ENCODE measurements at regions not wholly inside any gene's neighbourhood (a gene's known extent, or its start where the extent isn't known, plus 50 kb on each side); places are given as distances from the start of the nearest gene placed in this dataset.

GRCh38 chr13:73492811-73493210 is 434.0 kb downstream of the KLF5 start:
- Histone ChIP-seq H3K27ac (ENCODE audit: low read length) (no peak overlapping the region), H3K9me3 (ENCODE audit: control insufficient read depth, low read depth, low read length) (no peaks in the 10 kb centered on the region), H3K27me3 (ENCODE audit: control insufficient read depth, insufficient read depth, low read length) (no peaks in the 10 kb centered on the region), H3K4me3 (ENCODE audit: low read length) (no peak overlapping the region), H3K36me3 (ENCODE audit: control insufficient read depth, insufficient read depth, low read length) (no peaks in the 10 kb centered on the region), H3K4me1 (ENCODE audit: control insufficient read depth, insufficient read depth, low read length) (no peaks in the 10 kb centered on the region)
- WGBS (ENCODE audit: insufficient coverage, low lambda C conversion rate), result no CpG with 5 or more reads among the region's 1 CpG
- DNase-seq, result no peak

GRCh38 chr13:73482556-73482955 is 423.8 kb downstream of the KLF5 start:
- whole genome bisulfite sequencing (ENCODE audit: insufficient coverage, low lambda C conversion rate), result no CpG with 5 or more reads among the region's 1 CpG
- peak; percentile 12 to 27 for DNase-seq
- Histone ChIP-seq H3K27ac (ENCODE audit: low read length) (no peak overlapping the region), H3K4me3 (ENCODE audit: low read length) (no peak overlapping the region), H3K36me3 (ENCODE audit: control insufficient read depth, insufficient read depth, low read length) (no peaks in the 10 kb centered on the region), H3K9me3 (ENCODE audit: control insufficient read depth, low read depth, low read length) (no peaks in the 10 kb centered on the region), H3K27me3 (ENCODE audit: control insufficient read depth, insufficient read depth, low read length) (no peaks in the 10 kb centered on the region), H3K4me1 (ENCODE audit: control insufficient read depth, insufficient read depth, low read length) (no peaks in the 10 kb centered on the region)

GRCh38 chr13:73481886-73482445 is 423.2 kb downstream of the KLF5 start:
- no peaks in the 10 kb centered on the region for H3K9me3 ChIP-seq (ENCODE audit: control insufficient read depth, low read depth, low read length)
- no peaks in the 10 kb centered on the region for H3K36me3 ChIP-seq (ENCODE audit: control insufficient read depth, insufficient read depth, low read length)
- no peak overlapping the region for H3K27ac ChIP-seq (ENCODE audit: low read length)
- no peak overlapping the region for H3K4me3 ChIP-seq (ENCODE audit: low read length)
- 100% methylated on average over 1 of the region's 6 CpGs for WGBS (ENCODE audit: insufficient coverage, low lambda C conversion rate)
- DNase-seq, result no peak
- no peaks in the 10 kb centered on the region for H3K27me3 ChIP-seq (ENCODE audit: control insufficient read depth, insufficient read depth, low read length)
- no peaks in the 10 kb centered on the region for H3K4me1 ChIP-seq (ENCODE audit: control insufficient read depth, insufficient read depth, low read length)

- DNase-seq, result peak in 1 of 2 donors; percentile 17
- no peak overlapping the region for H3K4me3 ChIP-seq (ENCODE audit: low read length)
- no peak overlapping the region for H3K27ac ChIP-seq (ENCODE audit: low read length)
- H3K4me1 ChIP-seq (ENCODE audit: control insufficient read depth, insufficient read depth, low read length), result no peaks in the 10 kb centered on the region
- no peaks in the 10 kb centered on the region for H3K36me3 ChIP-seq (ENCODE audit: control insufficient read depth, insufficient read depth, low read length)
- no CpG with 5 or more reads among the region's 2 CpGs for WGBS (ENCODE audit: insufficient coverage, low lambda C conversion rate)
- H3K27me3 ChIP-seq (ENCODE audit: control insufficient read depth, insufficient read depth, low read length), result no peaks in the 10 kb centered on the region
- no peaks in the 10 kb centered on the region for H3K9me3 ChIP-seq (ENCODE audit: control insufficient read depth, low read depth, low read length)
Measured at GRCh38 chr13:73480779-73481559, 422.2 kb downstream of the KLF5 start.

- no peak for DNase-seq
- no peaks in the 10 kb centered on the region for H3K4me1 ChIP-seq (ENCODE audit: control insufficient read depth, insufficient read depth, low read length)
- no peaks in the 10 kb centered on the region for H3K9me3 ChIP-seq (ENCODE audit: control insufficient read depth, low read depth, low read length)
- H3K4me3 ChIP-seq (ENCODE audit: low read length), result no peak overlapping the region
- H3K27ac ChIP-seq (ENCODE audit: low read length), result no peak overlapping the region
- H3K36me3 ChIP-seq (ENCODE audit: control insufficient read depth, insufficient read depth, low read length), result no peaks in the 10 kb centered on the region
- H3K27me3 ChIP-seq (ENCODE audit: control insufficient read depth, insufficient read depth, low read length), result no peaks in the 10 kb centered on the region
- 100% methylated on average over 1 of the region's 1 CpG for WGBS (ENCODE audit: insufficient coverage, low lambda C conversion rate)
Measured at GRCh38 chr13:73479856-73480255, 421.1 kb downstream of the KLF5 start.

GRCh38 chr13:73479351-73479750 is 420.5 kb downstream of the KLF5 start:
- Histone ChIP-seq H3K9me3 (ENCODE audit: control insufficient read depth, low read depth, low read length) (no peaks in the 10 kb centered on the region), H3K27ac (ENCODE audit: low read length) (no peak overlapping the region), H3K36me3 (ENCODE audit: control insufficient read depth, insufficient read depth, low read length) (no peaks in the 10 kb centered on the region), H3K4me3 (ENCODE audit: low read length) (no peak overlapping the region), H3K27me3 (ENCODE audit: control insufficient read depth, insufficient read depth, low read length) (no peaks in the 10 kb centered on the region), H3K4me1 (ENCODE audit: control insufficient read depth, insufficient read depth, low read length) (no peaks in the 10 kb centered on the region)
- peak in 1 of 2 donors; percentile 15 for DNase-seq
- 20% methylated on average over 1 of the region's 1 CpG for WGBS (ENCODE audit: insufficient coverage, low lambda C conversion rate)

- no peak for DNase-seq
Measured at GRCh38 chr13:73477441-73477840, 418.6 kb downstream of the KLF5 start.

GRCh38 chr13:73473016-73473415 is 414.2 kb downstream of the KLF5 start:
- H3K4me3 ChIP-seq (ENCODE audit: low read length), result no peak overlapping the region
- DNase-seq, result no peak
- no peak overlapping the region for H3K27ac ChIP-seq (ENCODE audit: low read length)
- no peaks in the 10 kb centered on the region for H3K9me3 ChIP-seq (ENCODE audit: control insufficient read depth, low read depth, low read length)
- H3K27me3 ChIP-seq (ENCODE audit: control insufficient read depth, insufficient read depth, low read length), result no peaks in the 10 kb centered on the region
- no CpG with 5 or more reads among the region's 2 CpGs for WGBS (ENCODE audit: insufficient coverage, low lambda C conversion rate)
- no peaks in the 10 kb centered on the region for H3K36me3 ChIP-seq (ENCODE audit: control insufficient read depth, insufficient read depth, low read length)
- H3K4me1 ChIP-seq (ENCODE audit: control insufficient read depth, insufficient read depth, low read length), result no peaks in the 10 kb centered on the region

More at GRCh38 chr13:73477441-73477840, 418.6 kb downstream of the KLF5 start:
- Histone ChIP-seq H3K27ac (ENCODE audit: low read length) (no peak overlapping the region), H3K36me3 (ENCODE audit: control insufficient read depth, insufficient read depth, low read length) (no peaks in the 10 kb centered on the region), H3K4me1 (ENCODE audit: control insufficient read depth, insufficient read depth, low read length) (no peaks in the 10 kb centered on the region), H3K9me3 (ENCODE audit: control insufficient read depth, low read depth, low read length) (no peaks in the 10 kb centered on the region), H3K27me3 (ENCODE audit: control insufficient read depth, insufficient read depth, low read length) (no peaks in the 10 kb centered on the region), H3K4me3 (ENCODE audit: low read length) (no peak overlapping the region)
- 56% methylated on average over 1 of the region's 3 CpGs for WGBS (ENCODE audit: insufficient coverage, low lambda C conversion rate)

GRCh38 chr13:73467125-73467524 is 408.3 kb downstream of the KLF5 start:
- Histone ChIP-seq H3K27ac (ENCODE audit: low read length) (peak overlapping the region; percentile 88), H3K36me3 (ENCODE audit: control insufficient read depth, insufficient read depth, low read length) (no peaks in the 10 kb centered on the region), H3K4me3 (ENCODE audit: low read length) (no peak overlapping the region), H3K9me3 (ENCODE audit: control insufficient read depth, low read depth, low read length) (no peaks in the 10 kb centered on the region), H3K27me3 (ENCODE audit: control insufficient read depth, insufficient read depth, low read length) (no peaks in the 10 kb centered on the region), H3K4me1 (ENCODE audit: control insufficient read depth, insufficient read depth, low read length) (peaks cover 27% of the 10 kb centered on the region)
- peak in 1 of 2 donors; percentile 48 for DNase-seq
- WGBS (ENCODE audit: insufficient coverage, low lambda C conversion rate), result no CpG with 5 or more reads among the region's 2 CpGs

GRCh38 chr13:73466561-73466960 is 407.8 kb downstream of the KLF5 start:
- H3K4me3 ChIP-seq (ENCODE audit: low read length), result no peak overlapping the region
- no peaks in the 10 kb centered on the region for H3K36me3 ChIP-seq (ENCODE audit: control insufficient read depth, insufficient read depth, low read length)
- WGBS (ENCODE audit: insufficient coverage, low lambda C conversion rate), result 87% methylated on average over 3 of the region's 4 CpGs
- peak in 1 of 2 donors; percentile 27 for DNase-seq
- H3K27me3 ChIP-seq (ENCODE audit: control insufficient read depth, insufficient read depth, low read length), result no peaks in the 10 kb centered on the region
- H3K27ac ChIP-seq (ENCODE audit: low read length), result peak overlapping the region; percentile 88
- no peaks in the 10 kb centered on the region for H3K9me3 ChIP-seq (ENCODE audit: control insufficient read depth, low read depth, low read length)
- peaks cover 27% of the 10 kb centered on the region for H3K4me1 ChIP-seq (ENCODE audit: control insufficient read depth, insufficient read depth, low read length)

GRCh38 chr13:73465617-73465971 is 406.8 kb downstream of the KLF5 start:
- no peak overlapping the region for H3K4me3 ChIP-seq (ENCODE audit: low read length)
- no peaks in the 10 kb centered on the region for H3K36me3 ChIP-seq (ENCODE audit: control insufficient read depth, insufficient read depth, low read length)
- no peaks in the 10 kb centered on the region for H3K27me3 ChIP-seq (ENCODE audit: control insufficient read depth, insufficient read depth, low read length)
- peak overlapping the region; percentile 88 for H3K27ac ChIP-seq (ENCODE audit: low read length)
- H3K9me3 ChIP-seq (ENCODE audit: control insufficient read depth, low read depth, low read length), result no peaks in the 10 kb centered on the region
- peaks cover 27% of the 10 kb centered on the region for H3K4me1 ChIP-seq (ENCODE audit: control insufficient read depth, insufficient read depth, low read length)
- no CpG with 5 or more reads among the region's 3 CpGs for WGBS (ENCODE audit: insufficient coverage, low lambda C conversion rate)
- DNase-seq, result peak in 1 of 2 donors; percentile 82
